ENCODE measurements at regions not wholly inside any gene's neighbourhood (a gene's known extent, or its start where the extent isn't known, plus 50 kb on each side); places are given as distances from the start of the nearest gene placed in this dataset.

DNA sequence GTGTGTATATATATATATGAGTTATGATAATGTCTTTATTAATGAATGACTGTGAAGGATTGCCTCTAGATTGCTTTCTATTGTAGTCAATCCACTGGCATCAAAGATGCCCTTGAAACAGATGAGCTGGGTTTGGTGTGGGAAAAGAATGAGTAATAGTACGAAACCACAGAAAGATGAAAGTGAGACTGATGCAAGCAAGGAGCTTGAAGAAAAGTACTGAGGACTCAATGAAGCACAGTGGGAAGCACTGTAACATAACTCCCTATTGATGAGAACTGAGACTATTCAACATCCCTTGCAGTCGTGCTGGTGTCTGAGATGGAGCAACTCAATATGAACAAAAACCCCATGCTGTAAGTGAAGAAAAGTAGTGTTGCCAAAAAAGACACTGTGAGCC is 1794.2 kb downstream of the SLITRK5 start:
- Histone ChIP-seq H3K27me3 (no peaks in the 10 kb centered on the region), H3K36me3 (no peaks in the 10 kb centered on the region), H3K4me3 (no peak overlapping the region), H3K9me3 (no peaks in the 10 kb centered on the region), H3K27ac (no peak overlapping the region), H3K4me1 (no peaks in the 10 kb centered on the region)
- TF ChIP-seq, protein P1, sequence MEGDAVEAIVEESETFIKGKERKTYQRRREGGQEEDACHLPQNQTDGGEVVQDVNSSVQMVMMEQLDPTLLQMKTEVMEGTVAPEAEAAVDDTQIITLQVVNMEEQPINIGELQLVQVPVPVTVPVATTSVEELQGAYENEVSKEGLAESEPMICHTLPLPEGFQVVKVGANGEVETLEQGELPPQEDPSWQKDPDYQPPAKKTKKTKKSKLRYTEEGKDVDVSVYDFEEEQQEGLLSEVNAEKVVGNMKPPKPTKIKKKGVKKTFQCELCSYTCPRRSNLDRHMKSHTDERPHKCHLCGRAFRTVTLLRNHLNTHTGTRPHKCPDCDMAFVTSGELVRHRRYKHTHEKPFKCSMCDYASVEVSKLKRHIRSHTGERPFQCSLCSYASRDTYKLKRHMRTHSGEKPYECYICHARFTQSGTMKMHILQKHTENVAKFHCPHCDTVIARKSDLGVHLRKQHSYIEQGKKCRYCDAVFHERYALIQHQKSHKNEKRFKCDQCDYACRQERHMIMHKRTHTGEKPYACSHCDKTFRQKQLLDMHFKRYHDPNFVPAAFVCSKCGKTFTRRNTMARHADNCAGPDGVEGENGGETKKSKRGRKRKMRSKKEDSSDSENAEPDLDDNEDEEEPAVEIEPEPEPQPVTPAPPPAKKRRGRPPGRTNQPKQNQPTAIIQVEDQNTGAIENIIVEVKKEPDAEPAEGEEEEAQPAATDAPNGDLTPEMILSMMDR (IDR thresholded peaks at IDR 0.05) = no peak
- no peak for DNase-seq (ENCODE audit: low spot score)

DNA sequence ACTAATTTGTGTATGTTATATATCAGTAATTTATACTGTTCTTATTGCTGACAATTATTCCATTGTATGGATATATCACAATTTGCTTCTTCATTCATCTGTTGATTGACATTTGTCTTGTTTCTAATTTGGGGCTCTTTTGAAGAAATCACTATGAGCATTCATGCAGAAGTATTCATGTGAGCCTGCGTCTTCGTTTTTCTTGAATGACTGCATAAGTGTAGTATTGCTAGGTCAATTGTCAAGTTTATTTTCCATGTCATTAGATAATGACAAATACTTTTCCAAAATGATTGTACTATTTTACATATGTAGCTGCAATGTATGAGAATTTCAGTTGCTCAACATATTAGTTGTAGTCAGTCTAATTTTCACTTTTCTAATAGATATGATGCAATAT is 1796.9 kb downstream of the SLITRK5 start:
- no peak for DNase-seq (ENCODE audit: low spot score)
- H3K4me1 ChIP-seq = no peaks in the 10 kb centered on the region
- TF ChIP-seq, protein P1 (IDR thresholded peaks at IDR 0.05) = no peak
- H3K36me3 ChIP-seq = no peaks in the 10 kb centered on the region
- no peaks in the 10 kb centered on the region for H3K27me3 ChIP-seq
- H3K4me3 ChIP-seq = no peak overlapping the region
- no peak overlapping the region for H3K27ac ChIP-seq
- no peaks in the 10 kb centered on the region for H3K9me3 ChIP-seq

DNA sequence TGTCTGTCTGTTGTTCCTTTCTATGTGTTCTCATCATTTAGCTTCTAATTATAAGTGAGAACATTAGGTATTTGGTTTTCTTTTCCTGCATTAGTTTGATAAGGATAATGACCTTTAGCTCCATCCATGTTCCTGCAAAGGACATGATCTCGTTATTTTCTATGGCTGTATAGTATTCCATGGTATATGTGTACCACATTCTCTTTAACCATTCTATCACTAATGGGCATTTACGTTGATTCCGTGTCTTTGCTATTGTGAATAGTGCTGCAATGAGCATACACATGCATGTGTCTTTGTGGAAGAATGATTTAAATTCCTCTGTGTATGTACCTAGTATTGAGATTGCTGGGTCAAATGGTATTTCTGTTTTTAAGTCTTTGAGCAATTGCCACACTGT is 1799.7 kb downstream of the SLITRK5 start:
- DNase-seq (ENCODE audit: low spot score) = no peak
- H3K27me3 ChIP-seq = no peaks in the 10 kb centered on the region
- no peaks in the 10 kb centered on the region for H3K36me3 ChIP-seq
- H3K27ac ChIP-seq = no peak overlapping the region
- no peaks in the 10 kb centered on the region for H3K4me1 ChIP-seq
- H3K9me3 ChIP-seq = peaks cover 0 to 22% of the 10 kb centered on the region in 2 donors
- TF ChIP-seq, protein P1 (IDR thresholded peaks at IDR 0.05) = no peak
- no peak overlapping the region for H3K4me3 ChIP-seq

DNA sequence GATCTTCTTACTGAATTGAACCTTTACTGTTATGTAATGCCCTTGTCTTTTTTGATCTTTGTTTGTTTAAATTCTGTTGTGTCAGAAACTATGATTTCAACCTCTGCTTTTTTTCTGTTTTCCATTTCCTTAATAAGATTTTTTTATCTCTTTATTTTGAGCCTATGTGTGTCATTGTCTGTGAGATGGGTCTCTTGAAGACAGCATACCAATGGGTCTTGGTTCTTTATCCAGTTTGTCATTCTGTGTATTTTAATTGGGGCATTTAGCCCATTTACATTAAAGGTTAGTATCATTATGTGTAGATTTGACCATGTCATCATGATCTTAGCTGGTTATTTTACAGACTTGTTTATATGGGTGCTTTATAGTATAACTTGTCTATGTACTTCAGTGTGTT is 1803.3 kb downstream of the SLITRK5 start:
- Histone ChIP-seq H3K4me3 (no peak overlapping the region), H3K4me1 (no peaks in the 10 kb centered on the region), H3K27me3 (no peaks in the 10 kb centered on the region), H3K36me3 (no peaks in the 10 kb centered on the region), H3K27ac (no peak overlapping the region), H3K9me3 (peaks cover 0 to 23% of the 10 kb centered on the region in 2 donors)
- TF ChIP-seq, protein P1 (IDR thresholded peaks at IDR 0.05) = no peak
- DNase-seq (ENCODE audit: low spot score) = no peak

DNA sequence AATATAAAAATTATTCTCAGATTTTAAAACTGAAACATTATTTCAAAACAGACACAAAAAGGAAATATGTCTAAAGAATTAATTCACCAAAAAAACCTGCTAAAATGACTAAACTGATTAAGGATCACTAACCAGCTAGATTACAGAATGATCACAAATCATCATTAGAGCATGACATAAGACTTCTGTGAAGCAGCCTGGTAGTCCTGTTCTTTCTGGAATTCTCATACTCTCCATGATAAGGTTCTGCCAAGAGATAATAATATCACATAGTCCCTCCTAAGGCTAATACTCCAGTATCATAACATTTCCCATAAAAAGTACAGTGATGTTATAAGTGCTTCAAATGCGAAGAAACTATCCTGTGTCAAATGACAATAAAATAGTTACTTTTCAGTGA is 1814.9 kb downstream of the SLITRK5 start:
- DNase-seq (ENCODE audit: low spot score) = no peak
- no peak overlapping the region for H3K27ac ChIP-seq
- no peak overlapping the region for H3K4me3 ChIP-seq
- H3K9me3 ChIP-seq = no peaks in the 10 kb centered on the region
- H3K4me1 ChIP-seq = no peaks in the 10 kb centered on the region
- no peaks in the 10 kb centered on the region for H3K27me3 ChIP-seq
- TF ChIP-seq, protein P1 (IDR thresholded peaks at IDR 0.05) = no peak
- no peaks in the 10 kb centered on the region for H3K36me3 ChIP-seq

DNA sequence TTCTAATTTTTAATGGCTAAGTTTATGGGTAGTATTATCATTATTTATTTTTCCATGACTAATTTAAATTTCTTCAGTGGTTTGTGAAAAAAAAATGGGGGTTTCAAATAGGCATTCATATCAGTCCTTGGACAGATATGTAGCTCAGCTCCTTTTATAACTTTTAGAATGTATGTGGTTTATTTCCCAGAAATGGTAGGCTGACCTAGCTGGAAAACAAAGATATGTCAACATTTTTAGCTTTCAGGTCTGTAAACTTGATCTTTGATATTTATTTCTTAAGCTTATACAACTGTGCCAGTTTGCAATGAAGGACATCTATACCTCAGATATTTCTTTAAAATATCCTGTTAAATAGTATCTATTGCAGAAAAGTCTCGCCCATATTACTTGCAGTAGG is 1815.5 kb downstream of the SLITRK5 start:
- Histone ChIP-seq H3K4me3 (no peak overlapping the region), H3K4me1 (no peaks in the 10 kb centered on the region), H3K27me3 (no peaks in the 10 kb centered on the region), H3K9me3 (no peaks in the 10 kb centered on the region), H3K36me3 (no peaks in the 10 kb centered on the region), H3K27ac (no peak overlapping the region)
- TF ChIP-seq, protein P1 (IDR thresholded peaks at IDR 0.05) = no peak
- DNase-seq (ENCODE audit: low spot score) = no peak

All from right atrium auricular region (tissue), 2 donors.